NCI-H1092 (cell line): ENCODE measurements at regions not wholly inside any gene's neighbourhood (a gene's known extent, or its start where the extent isn't known, plus 50 kb on each side); places are given as distances from the start of the nearest gene placed in this dataset.
A peak's percentile ranks its signal among the peaks of the same experiment; 100 is the strongest.
"Not testable (repeated sequence)": the region's sequence is repeated elsewhere in the genome, so short reads cannot be mapped to it uniquely, and the experiment has no call there.

Experiments used
- DNase-seq: peaks from one replicate; lab custom pipeline; 2025; lab: John Stamatoyannopoulos, UW

DNA sequence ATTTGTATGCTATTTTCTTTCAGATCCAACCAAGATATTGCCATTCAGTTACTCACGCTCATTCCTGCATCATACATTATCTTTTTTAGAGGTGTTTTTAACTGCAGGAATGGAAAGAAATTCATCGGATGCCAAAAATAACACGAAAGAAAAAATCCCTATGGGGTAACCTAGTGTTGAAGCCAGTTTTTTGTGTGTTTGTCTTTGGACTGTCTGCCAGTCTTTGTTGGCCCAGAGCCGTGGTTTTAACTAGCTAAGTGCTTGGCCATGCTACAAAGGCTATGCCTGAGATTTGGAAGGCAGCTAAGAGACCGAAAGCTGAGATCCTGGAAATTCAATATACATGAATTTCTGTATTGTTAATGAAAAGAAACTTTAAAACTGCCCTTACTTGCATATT, 309.8 kb upstream of the CNTN5 start:
- peak; percentile 9 for DNase-seq

DNA sequence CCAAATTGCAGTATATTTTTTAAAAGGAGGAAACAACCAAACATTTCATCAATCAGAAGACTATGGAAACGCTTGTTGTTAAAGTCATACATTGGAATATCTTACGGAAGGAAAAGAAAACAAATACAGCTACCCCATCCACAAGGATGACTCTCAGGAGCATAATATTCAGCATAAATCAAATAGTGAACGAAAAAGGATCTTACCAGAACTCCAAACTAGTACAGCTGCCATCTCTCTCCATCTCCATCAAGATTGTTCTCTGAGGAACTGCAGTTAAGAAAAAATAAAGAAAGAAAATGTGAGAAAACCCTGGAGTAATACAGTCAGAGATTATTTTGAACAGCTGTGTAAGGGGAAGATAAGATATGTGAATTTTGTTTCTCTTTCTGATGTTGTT, 299.8 kb upstream of the CNTN5 start:
- DNase-seq: no peak

DNA sequence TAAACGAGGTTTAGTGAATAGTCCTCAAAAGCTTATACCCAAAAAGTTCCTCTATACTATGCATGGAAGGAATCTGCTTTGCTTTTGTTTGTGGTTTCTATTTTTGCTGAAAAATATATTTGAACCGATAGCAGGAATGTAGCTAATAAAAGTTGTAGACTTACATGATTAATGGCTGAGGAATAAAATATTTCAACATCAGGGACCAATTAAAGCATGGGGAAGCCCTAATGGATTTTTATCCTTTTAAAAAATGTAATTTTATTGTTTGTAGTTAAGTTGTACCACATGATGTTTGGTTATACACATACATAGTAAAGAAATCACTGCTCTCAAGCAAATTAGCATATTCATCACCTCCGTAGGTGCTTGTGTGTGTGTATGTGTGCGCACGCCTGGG, 295.3 kb upstream of the CNTN5 start:
- DNase-seq: no peak

DNA sequence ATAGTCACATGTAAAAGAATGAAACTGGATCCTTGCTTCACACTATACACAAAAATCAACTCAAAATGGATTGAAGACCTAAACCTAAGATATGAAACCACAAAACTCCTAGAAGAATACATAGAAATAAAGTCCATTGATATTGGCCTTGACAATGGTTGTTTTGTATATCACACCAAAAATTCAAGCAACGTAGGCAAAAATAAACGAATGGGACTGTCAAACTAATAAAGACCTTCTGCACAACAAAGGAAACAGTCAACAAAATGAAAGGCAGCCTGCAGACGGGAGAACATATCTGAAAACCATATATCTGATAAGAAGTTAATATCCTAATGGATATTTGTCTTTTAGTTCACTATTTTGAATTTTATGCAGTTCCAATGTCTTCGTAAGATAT, 292.3 kb upstream of the CNTN5 start:
- DNase-seq: no peak

DNA sequence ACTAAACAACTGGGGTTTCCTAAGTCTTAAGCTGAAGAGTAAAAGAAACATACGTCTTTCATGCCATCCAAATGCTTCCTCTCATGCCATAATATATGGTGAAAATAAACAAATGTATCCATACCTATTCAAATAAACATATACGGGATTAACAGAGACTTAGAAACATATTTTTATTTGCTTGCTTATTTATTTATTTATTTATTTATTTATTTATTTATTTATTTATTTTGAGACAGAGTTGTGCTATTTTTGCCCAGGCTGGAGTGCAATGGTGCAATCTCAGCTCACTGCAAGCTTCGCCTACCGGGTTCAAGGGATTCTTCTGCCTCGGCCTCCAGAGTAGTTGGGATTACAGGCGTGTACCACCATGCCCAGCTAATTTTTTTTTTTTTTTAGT, 291.6 kb upstream of the CNTN5 start:
- DNase-seq: no peak

DNA sequence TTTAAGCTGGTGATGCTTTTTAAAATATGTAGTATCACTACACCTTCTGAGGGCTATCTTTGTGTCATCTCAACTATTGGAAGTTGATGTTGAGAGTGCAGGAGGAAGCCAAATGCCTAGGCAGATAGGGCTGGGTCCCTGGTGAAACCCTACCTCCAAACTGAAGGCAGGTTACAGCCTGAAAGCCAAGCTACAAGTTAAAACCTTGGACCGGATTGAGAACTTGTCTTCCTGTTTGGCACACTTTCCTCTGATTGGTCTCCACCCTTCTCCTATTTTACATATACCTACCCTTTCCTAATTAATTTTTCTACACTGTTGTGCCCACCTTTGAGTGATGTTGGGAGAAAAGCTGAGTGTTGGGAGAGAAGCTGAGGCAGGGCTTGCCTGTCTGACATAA, 287.8 kb upstream of the CNTN5 start:
- no peak for DNase-seq

DNA sequence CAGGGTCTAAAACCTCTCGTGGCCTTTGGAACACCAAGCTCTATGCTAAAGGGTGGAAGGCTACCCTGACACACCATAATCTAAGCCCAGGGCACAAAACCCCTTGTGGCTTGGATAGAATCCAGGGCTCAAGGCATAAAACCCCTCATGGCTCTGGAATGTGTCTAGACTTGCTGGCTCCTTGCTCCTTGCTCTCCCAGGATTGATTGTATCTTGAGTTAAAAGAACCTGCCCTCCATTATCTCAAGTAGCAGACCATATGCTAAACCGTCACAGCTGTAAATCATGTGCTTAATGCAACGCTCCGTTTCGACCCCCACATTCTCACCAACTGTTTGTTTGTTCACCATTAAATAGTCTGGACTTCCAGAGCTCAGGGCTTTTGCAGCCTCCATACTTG, 287.4 kb upstream of the CNTN5 start:
- DNase-seq: not testable (repeated sequence)

DNA sequence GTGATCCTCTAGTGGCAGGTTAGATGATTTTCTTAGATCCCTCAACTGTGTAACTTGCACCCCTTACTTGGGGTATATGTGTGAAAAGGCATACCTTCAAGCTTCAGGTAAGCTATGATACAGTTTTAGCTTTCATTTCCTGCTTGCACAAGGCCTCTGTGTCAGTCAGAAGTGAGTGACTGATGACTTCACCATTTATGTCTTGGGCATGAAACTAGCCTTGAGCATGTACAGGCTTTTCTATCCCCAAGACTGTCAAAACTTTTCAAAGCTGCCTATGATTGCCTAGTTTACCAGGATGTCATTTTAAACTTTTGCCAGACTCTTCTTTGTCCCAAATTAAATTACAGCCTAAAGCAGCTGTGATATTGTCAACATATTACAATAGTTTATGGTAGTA, 286.1 kb upstream of the CNTN5 start:
- DNase-seq: no peak

DNA sequence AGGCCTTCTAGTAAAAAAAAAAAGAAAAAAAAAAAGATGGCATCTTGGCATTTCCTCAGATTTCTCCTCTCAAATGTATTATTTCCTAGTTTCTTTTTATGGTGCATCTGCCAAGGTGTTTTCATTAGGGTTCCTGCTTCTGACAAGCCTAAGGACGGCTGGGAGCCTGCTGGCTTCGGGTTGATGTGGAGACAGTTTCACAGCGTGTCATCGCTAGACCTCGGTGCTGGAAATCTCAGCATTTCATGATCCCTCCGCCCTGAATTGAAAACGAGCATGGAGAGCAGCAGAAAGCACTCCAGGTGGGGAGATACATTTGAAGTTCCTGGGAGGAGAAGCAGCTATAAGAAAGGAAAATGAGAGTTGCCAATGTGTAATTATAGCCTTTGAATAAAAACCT, 283.9 kb upstream of the CNTN5 start:
- DNase-seq: no peak

DNA sequence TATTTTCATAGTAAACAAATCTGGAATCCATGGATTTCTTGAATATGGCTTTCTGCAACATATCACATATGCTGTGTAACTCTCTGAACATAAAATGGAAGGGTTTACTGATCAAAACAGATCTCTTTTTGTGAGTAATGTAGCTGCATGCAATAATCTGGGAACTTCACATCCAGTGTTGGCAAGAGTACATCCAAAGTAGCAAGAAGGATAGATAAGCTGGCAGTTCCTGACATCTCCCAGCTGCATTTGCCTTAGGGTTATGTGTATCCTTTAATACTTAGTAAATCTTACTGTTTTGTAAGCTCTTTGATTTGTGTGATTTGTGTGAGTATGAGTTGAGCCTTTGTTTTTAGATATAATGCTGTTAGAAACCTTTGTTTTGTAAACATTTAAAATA, 280.4 kb upstream of the CNTN5 start:
- no peak for DNase-seq

DNA sequence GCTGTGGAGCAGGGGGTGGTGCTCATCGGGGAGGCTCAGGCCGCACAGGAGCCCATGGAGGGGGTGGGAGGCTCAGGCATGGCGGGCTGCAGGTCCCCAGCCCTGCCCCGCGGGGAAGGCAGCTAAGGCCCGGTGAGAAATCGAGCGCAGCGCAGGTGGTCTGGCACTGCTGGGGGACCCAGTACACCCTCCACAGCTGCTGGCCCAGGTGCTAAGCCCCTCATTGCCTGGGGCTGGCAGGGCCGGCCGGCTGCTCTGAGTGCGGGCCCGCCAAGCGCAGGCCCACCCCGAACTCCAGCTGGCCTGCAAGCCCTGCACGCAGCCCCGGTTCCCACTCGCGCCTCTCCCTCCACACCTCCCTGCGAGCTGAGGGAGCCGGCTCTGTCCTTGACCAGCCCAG, 257.3 kb upstream of the CNTN5 start:
- not testable (repeated sequence) for DNase-seq

DNA sequence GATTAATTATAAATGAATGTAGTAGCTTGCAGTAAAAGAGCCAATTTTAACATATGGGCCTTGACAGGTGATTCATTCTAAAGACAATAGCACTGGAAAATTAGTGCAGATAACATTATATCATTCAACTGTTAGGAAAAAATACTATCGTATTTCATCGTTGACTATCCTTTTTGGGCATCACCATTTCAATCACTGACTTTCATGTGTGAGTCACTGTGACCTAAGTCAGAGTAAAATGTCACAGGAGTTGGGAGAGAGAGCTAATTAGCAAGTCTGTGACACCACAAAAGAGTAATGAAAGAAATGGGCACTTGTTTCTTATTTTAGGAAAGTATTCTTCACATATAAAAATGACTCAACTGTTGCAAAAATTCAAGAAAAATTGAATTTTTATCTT, 253.8 kb upstream of the CNTN5 start:
- no peak for DNase-seq

DNA sequence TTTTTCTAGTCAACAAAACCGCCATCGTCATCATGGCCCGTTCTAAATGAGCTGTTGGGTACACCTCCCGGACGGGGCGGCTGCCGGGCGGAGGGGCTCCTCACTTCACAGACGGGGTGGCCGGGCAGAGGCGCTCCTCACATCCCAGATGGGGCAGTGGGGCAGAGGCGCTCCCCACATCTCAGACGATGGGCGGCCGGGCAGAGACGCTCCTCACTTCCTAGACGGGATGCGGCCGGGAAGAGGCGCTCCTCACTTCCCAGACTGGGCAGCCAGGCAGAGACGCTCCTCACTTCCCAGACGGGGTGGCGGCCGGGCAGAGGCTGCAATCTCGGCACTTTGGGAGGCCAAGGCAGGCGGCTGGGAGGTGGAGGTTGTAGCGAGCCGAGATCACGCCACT, 250.7 kb upstream of the CNTN5 start:
- not testable (repeated sequence) for DNase-seq

DNA sequence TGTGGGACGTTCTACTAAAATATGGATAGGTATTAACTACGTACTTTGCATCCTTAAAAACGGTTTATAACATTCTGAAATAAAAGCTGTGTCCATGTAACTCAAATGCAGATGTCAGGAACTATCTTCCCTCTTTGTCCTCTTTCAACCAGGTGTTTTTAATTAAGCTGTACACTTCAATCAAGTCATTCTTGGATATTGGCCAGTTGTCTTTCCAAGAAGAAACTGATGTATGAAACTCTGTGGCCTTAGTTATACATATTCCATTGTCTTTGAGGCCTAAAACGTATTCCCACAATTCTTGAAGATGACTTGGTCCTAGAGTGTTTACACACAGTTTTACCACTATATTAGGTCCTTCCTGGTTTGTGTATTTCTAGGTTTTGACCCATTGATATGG, 249.0 kb upstream of the CNTN5 start:
- no peak for DNase-seq

DNA sequence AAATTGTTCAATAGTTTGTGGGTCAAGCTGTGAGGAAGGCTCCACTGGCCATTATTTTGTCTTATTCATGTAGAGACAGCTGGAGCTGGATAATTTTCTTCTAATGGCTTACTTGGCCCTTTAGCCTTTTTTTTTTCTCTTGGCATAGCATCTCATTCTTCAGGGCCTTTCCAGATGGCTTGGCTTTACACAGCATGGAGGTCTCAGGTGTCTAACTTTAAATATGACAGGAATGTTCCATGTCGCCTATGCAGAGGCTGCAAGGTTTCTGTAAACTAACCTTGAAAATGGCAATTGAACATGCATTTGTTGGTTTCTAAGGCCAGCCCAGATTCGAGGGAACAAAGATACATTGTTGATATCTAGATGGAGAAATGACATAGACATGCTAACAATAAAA, 247.9 kb upstream of the CNTN5 start:
- no peak for DNase-seq

DNA sequence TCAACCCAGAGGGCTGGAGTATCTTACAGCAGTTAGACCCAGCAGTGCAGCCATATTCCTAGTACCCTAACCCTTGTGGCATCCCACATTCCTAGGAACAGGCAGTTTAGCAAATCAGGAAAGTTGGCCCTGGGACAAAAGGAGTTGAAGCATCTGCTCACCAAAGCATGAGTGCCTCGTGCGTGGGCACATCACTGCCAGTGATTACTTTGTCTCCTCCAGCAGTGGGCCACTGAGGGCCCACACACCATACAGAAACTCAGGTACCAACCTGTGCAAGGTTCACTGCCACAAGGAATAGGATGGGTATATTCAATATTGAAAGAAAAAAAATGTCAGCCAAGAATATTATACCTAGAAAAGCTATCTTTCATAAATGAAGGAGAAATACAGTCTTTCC, 227.5 kb upstream of the CNTN5 start:
- DNase-seq: no peak

DNA sequence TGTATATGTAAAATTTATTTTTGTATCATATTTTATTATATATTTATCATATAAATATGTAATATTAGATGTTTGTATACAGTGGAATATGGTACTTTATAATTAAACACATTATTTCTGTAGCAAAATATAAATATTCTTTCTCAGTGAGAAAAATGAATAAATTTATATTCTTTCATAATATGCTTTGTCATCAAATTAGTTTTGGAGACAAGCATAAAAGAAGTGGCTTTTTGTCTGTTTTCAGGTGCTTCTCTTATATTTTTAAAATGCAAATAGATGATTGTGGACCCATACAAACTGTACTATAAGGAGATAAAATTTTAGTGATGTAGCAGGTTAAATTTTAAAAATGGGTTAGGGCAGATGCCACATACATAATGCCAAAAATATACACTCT, 222.4 kb upstream of the CNTN5 start:
- no peak for DNase-seq

DNA sequence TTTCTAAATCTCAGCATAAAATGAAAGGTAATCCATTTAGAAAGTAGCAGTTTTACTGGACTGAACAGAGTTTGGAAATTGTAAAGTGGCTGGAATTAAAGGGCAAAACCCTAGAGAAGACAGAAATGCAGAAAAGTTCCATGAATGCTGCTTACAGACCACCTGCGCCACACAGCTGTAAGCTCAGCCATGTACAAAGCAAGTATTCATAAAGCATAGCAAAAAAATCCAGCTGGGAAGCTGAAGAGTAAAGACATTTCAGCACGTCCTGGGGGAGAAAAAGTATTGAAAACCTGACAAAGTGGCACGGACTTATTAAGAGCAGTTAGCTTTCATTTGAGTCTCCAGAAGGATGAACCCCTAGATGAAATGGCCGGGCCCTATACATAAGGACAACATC, 220.1 kb upstream of the CNTN5 start:
- DNase-seq: no peak

DNA sequence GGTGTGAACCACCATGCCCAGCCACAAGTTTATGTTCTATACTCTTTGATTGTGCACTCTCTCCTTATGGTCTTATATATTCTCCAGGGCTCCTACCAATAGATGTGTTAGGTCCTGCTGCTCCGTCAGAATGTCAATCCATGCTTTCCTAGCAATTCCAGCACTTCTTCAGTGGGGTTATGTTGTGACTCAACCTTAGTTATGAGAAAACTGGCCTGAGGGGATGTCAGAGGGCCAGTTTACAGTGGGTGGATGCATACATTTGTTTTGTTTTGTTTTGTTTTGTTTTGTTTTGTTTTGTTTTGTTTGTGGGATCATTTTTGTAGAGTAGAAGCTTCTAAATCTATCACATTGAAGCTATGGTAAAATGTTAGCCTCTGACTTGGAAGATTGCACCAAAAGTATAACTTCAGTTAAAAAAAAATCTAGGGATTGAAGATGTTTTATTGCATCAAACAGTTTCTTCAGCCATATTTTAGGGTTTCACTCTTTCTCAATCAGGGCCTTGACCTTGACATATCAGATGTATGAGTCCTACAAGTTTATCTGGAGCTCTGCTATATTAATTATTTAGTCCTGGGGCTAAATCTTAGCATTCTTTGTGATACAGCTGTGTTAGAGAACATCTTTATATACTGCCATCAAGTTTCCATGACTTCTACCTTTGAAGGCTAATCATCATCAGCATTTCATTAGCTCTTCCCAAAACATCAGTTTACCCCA, 191.6 kb upstream of the CNTN5 start:
- DNase-seq: no peak

DNA sequence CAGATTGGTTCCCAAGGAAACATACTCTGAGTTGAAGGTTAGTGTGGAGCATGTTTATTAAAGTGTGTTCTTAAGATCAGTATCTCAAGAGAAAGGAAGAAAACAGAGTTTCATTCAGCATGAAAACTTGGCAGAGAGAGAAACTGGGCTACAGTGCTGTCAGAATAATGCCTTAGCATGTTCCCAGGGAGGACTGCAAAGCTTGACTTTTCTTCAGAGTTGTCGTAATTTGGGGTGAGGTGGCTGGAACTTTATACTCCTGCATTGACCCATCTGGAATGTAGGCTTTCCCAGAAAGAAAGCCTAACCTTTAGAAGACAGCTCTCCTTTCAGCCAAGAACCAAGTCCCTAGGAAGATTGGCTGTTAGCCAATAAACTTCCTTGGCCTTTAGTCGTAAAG, 190.8 kb upstream of the CNTN5 start:
- DNase-seq: no peak

DNA sequence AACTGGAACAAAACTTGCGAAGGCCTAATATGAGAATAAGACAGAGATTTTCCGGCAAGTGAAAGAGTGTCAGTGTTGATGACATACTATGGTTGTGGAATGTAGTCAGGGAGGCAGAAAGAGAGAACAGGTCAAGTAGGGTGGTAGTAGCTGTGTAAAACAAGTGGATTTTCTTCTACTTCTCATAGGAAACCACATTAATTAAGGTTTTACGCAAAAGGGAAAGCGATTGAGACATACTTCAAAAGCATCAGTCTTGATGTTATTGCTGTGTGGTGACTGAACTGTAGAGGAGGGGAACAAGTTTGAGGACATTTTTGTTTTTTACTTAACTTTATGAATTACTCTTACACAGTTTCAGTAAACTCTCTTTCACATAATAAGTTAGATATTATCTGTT, 186.0 kb upstream of the CNTN5 start:
- DNase-seq: no peak

DNA sequence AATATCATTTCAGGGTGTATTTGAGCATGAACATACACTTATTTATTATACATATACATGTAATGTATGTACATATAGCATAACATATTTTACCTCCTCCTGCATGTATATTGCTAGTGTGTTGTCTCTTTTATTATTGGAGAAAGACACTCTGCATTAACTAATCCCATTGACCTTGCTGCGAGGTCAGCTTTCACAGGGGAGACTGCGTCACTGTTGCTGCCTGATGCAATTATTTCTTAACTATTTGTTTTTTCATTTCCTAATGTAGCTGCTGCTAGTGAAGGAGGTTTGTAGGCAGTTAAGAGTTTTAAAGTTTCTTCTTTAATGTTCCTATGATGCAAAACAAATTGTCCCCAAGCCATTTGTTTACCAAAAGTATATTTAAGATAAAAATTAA, 185.4 kb upstream of the CNTN5 start:
- no peak for DNase-seq

DNA sequence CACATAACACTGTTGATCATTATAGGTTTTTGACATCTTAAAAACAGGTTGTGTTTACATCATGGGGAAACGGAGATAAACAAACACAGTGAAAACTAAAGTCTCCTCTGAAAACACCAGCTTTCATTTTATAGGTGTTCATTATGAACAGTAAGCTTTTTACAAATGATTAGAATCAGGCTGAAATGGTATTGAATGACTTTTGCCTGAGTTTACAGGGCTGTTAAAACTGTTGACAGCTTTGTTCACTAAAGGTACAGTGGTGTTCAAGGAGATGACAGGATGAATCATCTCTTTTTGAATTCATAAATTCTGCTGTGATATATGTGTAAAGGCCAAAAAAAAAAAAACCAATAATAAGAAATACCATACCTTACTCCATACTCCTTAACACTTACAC, 184.6 kb upstream of the CNTN5 start:
- DNase-seq: no peak

DNA sequence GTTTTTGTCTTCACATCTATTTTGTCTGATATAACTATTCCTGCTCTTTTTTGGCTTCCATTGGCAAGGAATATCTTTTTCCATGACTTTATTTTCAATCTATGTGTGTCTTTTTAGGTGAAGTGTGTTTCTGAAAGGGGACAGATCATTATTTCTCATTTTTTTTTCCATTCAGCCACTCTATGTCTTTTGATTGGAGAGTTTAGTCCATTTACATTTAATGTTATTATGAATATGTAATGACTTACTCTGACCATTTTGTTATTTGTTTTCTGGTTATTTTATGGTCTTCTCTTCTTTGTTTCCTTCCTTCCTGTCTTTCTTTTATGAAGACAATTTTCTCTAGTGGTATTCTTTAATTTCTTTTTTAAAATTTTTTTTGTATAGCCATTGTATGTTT, 178.6 kb upstream of the CNTN5 start:
- no peak for DNase-seq

DNA sequence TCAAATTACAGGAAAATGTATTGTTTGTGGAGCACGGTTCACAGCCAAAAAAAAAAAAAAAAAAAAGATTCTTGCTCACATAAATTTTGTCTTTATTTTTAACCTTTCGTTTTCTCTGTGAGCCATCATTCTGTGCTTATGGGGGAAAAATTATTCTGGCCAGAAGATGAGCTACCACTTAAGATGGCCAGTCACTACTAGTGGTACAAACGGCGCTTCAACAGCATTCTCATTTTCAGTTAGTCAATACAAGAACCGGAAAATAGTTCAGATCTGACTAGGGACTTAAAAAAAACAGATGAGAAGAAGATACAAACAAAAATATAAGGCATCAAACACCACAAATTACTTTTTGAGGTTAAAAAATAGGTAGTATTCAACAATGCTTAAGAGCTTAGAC, 158.6 kb upstream of the CNTN5 start:
- DNase-seq: no peak
